Large intestine (tissue), 3 donors: ENCODE measurements at regions not wholly inside any gene's neighbourhood (a gene's known extent, or its start where the extent isn't known, plus 50 kb on each side); places are given as distances from the start of the nearest gene placed in this dataset.
"Not testable (repeated sequence)": the region's sequence is repeated elsewhere in the genome, so short reads cannot be mapped to it uniquely, and the experiment has no call there.

Experiments used
- DNase-seq, 2 donors: peaks; one replicate each; pipeline versions ENCODE4 v3.0.0 to v3.0.0-alpha.2; 2013
- H3K27ac ChIP-seq: one replicate; pipeline ENCODE4 v1.5.1; 2013; ENCODE audit warnings: low read length
- H3K27me3 ChIP-seq: 2 replicates; pipeline ENCODE4 v1.6.1; 2013; ENCODE audit warnings: low read length; ENCODE audit not compliant: control insufficient read depth, insufficient read depth
- H3K36me3 ChIP-seq: 2 replicates; pipeline ENCODE4 v1.6.1; 2013; ENCODE audit warnings: low read length; ENCODE audit not compliant: control insufficient read depth, insufficient read depth
- H3K4me1 ChIP-seq: one replicate; pipeline ENCODE4 v1.6.1; 2013; ENCODE audit warnings: low read length; ENCODE audit not compliant: control insufficient read depth, insufficient read depth
- H3K4me3 ChIP-seq: one replicate; pipeline ENCODE4 v1.5.1; 2013; ENCODE audit warnings: low read length
- H3K9me3 ChIP-seq: one replicate; pipeline ENCODE4 v1.6.1; 2013; ENCODE audit warnings: mild to moderate bottlenecking, low read depth, low read length, moderate library complexity; ENCODE audit not compliant: control insufficient read depth
- WGBS: methylation state at CpG from one replicate; pipeline ENCODE4 v1.1.5; 2013; ENCODE audit warnings: low lambda C conversion rate; ENCODE audit not compliant: insufficient coverage; 5-methylcytosine and 5-hydroxymethylcytosine counted together

GRCh38 chr18:4551001-4551360 is 95.9 kb upstream of the DLGAP1 start:
- WGBS = no CpG with 5 or more reads among the region's 1 CpG
- Histone ChIP-seq H3K4me1 (no peaks in the 10 kb centered on the region), H3K36me3 (no peaks in the 10 kb centered on the region), H3K4me3 (no peak overlapping the region), H3K27me3 (no peaks in the 10 kb centered on the region), H3K9me3 (no peaks in the 10 kb centered on the region), H3K27ac (no peak overlapping the region)
- no peak for DNase-seq

GRCh38 chr18:4549164-4549872 is 94.2 kb upstream of the DLGAP1 start:
- no peak overlapping the region for H3K4me3 ChIP-seq
- H3K9me3 ChIP-seq = no peaks in the 10 kb centered on the region
- H3K36me3 ChIP-seq = no peaks in the 10 kb centered on the region
- no peaks in the 10 kb centered on the region for H3K4me1 ChIP-seq
- DNase-seq = no peak
- H3K27me3 ChIP-seq = no peaks in the 10 kb centered on the region
- no peak overlapping the region for H3K27ac ChIP-seq

GRCh38 chr18:4547126-4547525 is 92.0 kb upstream of the DLGAP1 start:
- no peaks in the 10 kb centered on the region for H3K27me3 ChIP-seq
- 89% methylated on average over 1 of the region's 6 CpGs for WGBS
- H3K9me3 ChIP-seq = no peaks in the 10 kb centered on the region
- DNase-seq = no peak
- no peak overlapping the region for H3K4me3 ChIP-seq
- no peaks in the 10 kb centered on the region for H3K36me3 ChIP-seq
- no peaks in the 10 kb centered on the region for H3K4me1 ChIP-seq
- no peak overlapping the region for H3K27ac ChIP-seq

GRCh38 chr18:4544142-4544541 is 89.0 kb upstream of the DLGAP1 start:
- no peak overlapping the region for H3K4me3 ChIP-seq
- DNase-seq = no peak
- H3K9me3 ChIP-seq = no peaks in the 10 kb centered on the region
- H3K27ac ChIP-seq = no peak overlapping the region
- no peaks in the 10 kb centered on the region for H3K4me1 ChIP-seq
- H3K27me3 ChIP-seq = no peaks in the 10 kb centered on the region
- no peaks in the 10 kb centered on the region for H3K36me3 ChIP-seq
- whole genome bisulfite sequencing = 100% methylated on average over 1 of the region's 6 CpGs

- H3K4me1 ChIP-seq = no peaks in the 10 kb centered on the region
- no peak overlapping the region for H3K4me3 ChIP-seq
- no peaks in the 10 kb centered on the region for H3K9me3 ChIP-seq
- DNase-seq = no peak
- no peaks in the 10 kb centered on the region for H3K27me3 ChIP-seq
- no peak overlapping the region for H3K27ac ChIP-seq
- no peaks in the 10 kb centered on the region for H3K36me3 ChIP-seq
Measured at GRCh38 chr18:4543711-4544110, 88.6 kb upstream of the DLGAP1 start.

- H3K27ac ChIP-seq = no peak overlapping the region
- no peaks in the 10 kb centered on the region for H3K4me1 ChIP-seq
- no peaks in the 10 kb centered on the region for H3K27me3 ChIP-seq
- no peaks in the 10 kb centered on the region for H3K9me3 ChIP-seq
- no peak overlapping the region for H3K4me3 ChIP-seq
- DNase-seq = no peak
- no peaks in the 10 kb centered on the region for H3K36me3 ChIP-seq
- WGBS = 83% methylated on average over 3 of the region's 3 CpGs
Measured at GRCh38 chr18:4541588-4541987, 86.5 kb upstream of the DLGAP1 start.

- H3K9me3 ChIP-seq = no peaks in the 10 kb centered on the region
- no peaks in the 10 kb centered on the region for H3K27me3 ChIP-seq
- H3K4me1 ChIP-seq = no peaks in the 10 kb centered on the region
- no peak for DNase-seq
- no peak overlapping the region for H3K27ac ChIP-seq
- no peaks in the 10 kb centered on the region for H3K36me3 ChIP-seq
- H3K4me3 ChIP-seq = no peak overlapping the region
Measured at GRCh38 chr18:4536447-4536846, 81.3 kb upstream of the DLGAP1 start.

GRCh38 chr18:4528405-4528804 is 73.3 kb upstream of the DLGAP1 start:
- H3K36me3 ChIP-seq = no peaks in the 10 kb centered on the region
- DNase-seq = no peak
- H3K27ac ChIP-seq = no peak overlapping the region
- H3K9me3 ChIP-seq = no peaks in the 10 kb centered on the region
- H3K27me3 ChIP-seq = no peaks in the 10 kb centered on the region
- no peak overlapping the region for H3K4me3 ChIP-seq
- no peaks in the 10 kb centered on the region for H3K4me1 ChIP-seq

- DNase-seq, H3K4me1 ChIP-seq, H3K36me3 ChIP-seq, H3K27ac ChIP-seq, H3K9me3 ChIP-seq, H3K4me3 ChIP-seq, H3K27me3 ChIP-seq: not testable (repeated sequence)
- 80% methylated on average over 1 of the region's 10 CpGs for WGBS
Measured at GRCh38 chr18:4527826-4528225, 72.7 kb upstream of the DLGAP1 start.

- WGBS = 79% methylated on average over 2 of the region's 4 CpGs
- no peaks in the 10 kb centered on the region for H3K27me3 ChIP-seq
- no peaks in the 10 kb centered on the region for H3K9me3 ChIP-seq
- no peaks in the 10 kb centered on the region for H3K36me3 ChIP-seq
- no peak overlapping the region for H3K4me3 ChIP-seq
- H3K27ac ChIP-seq = no peak overlapping the region
- no peak for DNase-seq
- no peaks in the 10 kb centered on the region for H3K4me1 ChIP-seq
Measured at GRCh38 chr18:4524096-4524495, 69.0 kb upstream of the DLGAP1 start.

- H3K4me1 ChIP-seq = no peaks in the 10 kb centered on the region
- peaks cover 13% of the 10 kb centered on the region for H3K9me3 ChIP-seq
- WGBS = 80% methylated on average over 1 of the region's 6 CpGs
- no peak overlapping the region for H3K27ac ChIP-seq
- no peak for DNase-seq
- H3K4me3 ChIP-seq = no peak overlapping the region
- H3K27me3 ChIP-seq = no peaks in the 10 kb centered on the region
- no peaks in the 10 kb centered on the region for H3K36me3 ChIP-seq
Measured at GRCh38 chr18:4511166-4511565, 56.1 kb upstream of the DLGAP1 start.
